AG20443 (cell line): ENCODE measurements at regions not wholly inside any gene's neighbourhood (a gene's known extent, or its start where the extent isn't known, plus 50 kb on each side); places are given as distances from the start of the nearest gene placed in this dataset.

Experiments
- DNase-seq: peaks from one replicate; pipeline ENCODE4 v3.0.0; 2012; ENCODE audit warnings: low spot score, mixed read lengths

DNA sequence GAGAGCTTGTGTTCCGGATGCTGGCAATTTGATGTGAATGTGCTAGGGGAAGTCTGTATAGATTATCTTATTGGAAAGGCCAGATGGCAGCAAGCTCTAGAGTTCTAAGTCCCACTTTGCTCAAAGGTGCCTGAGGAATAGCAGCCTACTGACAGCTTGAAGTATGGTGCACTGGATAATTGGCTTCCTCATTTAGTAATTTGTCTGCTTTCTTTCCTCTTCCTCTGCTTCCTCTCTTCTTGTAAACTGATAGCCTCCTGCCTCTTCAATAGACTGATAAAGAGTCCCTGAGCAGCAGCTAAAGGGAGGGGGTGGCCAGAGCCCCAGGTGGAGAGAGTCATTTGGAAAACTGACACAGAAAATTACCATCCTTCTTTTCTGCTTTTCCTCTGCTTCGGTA is 177.3 kb downstream of the FGF1 start:
- DNase-seq: no peak

DNA sequence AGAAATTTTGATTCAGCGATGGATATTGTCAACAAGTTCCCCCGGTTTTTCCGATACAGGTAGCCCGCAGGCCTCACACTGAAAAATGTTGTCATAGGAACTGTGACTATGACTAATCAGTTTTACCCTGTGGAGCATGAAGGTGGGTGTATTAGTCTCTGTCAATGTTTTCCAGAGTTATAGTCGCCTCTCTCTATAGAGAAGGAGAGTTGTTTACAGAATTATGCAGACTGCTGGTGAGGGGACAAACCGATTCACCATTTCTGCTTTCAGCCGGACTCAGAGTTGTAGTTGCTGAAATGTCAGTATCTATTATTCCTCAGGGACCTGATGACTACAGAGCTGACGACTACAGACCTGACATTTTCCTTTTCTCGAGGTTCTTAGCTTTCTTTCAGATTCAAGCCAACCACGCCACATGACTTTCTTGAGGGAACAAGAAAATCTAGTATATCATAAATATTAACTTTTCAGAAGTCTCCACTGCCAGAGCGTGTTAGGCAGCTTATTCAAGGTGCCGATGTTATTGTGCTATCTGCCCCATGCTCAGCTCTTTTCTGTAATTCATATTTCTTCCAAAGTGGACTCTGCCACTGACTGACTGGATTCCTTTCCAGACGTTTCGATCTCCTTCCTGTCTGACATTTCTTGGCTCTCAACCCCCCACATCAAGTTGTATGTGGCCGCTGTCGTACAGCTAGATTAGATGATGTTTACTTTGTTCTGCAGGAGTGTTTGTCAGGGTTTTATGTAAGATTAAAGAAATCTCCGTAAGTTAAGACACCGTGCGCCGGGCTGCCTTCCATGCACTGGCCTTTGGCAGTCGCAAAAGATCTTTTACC is 178.1 kb downstream of the FGF1 start:
- no peak for DNase-seq

- DNase-seq: no peak
These were observed 179.1 kb downstream of the FGF1 start for GRCh38 chr5:142506756-142507155.

DNA sequence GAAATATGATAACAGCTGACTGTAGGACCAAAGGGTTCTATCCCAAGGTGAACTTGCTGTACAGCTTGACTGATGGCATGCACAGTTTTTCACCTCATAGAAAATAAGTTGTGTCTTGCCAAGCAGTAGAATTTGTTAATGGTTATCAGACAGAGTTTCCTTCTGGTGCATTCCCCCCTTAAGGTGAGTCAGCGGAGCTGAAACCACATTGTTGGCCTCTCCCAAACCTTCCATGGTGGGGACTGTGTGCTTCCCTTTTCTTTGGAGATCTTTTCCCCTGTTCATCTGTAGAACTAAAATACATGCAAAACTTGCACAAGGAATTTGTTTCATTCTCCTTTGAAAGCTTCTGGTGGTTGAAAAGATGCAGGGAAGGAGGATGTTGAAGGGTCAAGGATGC is 179.8 kb downstream of the FGF1 start:
- peak; percentile 33 for DNase-seq

- no peak for DNase-seq
These were observed 177.1 kb upstream of the SPRY4 start for GRCh38 chr5:142501890-142502289.

DNA sequence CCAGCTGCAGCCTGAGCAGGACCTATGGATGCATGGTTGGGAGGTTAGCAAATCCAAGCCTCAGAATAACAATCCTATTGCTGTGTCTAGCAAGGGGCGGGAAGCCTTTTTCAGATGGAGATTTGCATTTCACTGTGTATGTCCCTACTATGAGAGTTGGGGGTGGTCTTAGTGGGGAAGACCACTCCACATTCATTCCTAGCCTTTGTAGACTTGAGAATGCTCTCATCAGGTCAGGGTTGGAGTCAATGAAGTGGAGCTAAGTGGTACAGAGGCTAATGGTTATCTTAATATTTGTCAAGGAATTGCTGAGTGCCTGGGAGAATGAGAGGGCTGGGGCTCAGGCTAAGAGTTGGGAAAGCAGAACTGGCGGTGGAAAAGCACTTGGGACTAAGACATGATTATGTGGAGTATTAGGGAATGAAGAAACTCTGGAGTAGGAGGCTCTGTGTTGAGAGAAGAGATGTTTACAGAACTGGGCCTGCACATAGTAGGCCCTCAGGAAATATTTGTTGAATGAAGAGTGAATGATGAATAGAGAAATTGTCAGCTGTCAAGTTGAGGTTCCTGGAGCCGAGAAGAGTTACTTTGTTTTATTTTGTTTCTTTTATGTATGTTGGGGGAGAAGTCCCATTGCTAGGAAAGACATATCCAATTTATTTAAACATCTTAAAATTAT is 175.5 kb upstream of the SPRY4 start:
- DNase-seq: no peak

GRCh38 chr5:142499591-142500226 is 174.9 kb upstream of the SPRY4 start:
- no peak for DNase-seq

DNA sequence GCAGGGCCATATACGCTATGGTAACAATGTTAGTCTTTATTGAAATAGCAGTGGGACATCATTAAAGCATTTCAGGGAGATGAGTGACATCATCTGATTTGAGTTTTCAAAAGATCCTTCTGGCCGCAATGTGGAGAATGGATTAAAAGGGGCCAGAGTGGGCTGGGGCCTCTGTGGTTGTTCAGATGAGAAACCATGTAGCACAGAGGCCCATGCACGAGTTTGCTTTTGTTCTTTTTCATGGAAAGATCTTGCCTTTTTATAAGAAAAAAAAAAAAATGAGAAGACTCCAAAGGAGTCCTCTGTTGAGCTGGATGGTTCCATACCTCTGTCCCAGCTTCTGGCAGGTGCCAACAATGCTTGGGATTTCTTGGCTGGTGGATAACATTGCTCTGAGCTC is 173.5 kb upstream of the SPRY4 start:
- no peak for DNase-seq

DNA sequence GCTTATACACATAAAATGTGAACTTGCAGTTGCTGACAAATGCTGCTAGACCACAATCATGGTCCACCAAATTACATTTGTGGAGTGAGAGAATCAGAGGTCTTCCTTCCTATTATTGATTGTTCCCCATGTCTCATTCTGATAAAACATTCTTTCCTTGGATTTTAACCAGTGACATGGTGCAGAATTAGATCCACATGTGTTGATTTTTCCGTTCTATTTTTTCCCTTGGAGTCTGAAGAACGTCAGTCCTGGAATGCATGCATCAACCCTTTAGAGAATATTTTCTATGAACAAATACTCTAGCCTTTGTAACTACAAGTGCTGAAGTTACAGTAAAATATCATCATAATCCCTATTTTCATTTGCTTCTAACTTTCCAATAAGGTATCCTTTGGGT is 170.7 kb upstream of the SPRY4 start:
- peak; percentile 63 for DNase-seq

- no peak for DNase-seq
These were observed 169.2 kb upstream of the SPRY4 start for GRCh38 chr5:142493875-142494518.

DNA sequence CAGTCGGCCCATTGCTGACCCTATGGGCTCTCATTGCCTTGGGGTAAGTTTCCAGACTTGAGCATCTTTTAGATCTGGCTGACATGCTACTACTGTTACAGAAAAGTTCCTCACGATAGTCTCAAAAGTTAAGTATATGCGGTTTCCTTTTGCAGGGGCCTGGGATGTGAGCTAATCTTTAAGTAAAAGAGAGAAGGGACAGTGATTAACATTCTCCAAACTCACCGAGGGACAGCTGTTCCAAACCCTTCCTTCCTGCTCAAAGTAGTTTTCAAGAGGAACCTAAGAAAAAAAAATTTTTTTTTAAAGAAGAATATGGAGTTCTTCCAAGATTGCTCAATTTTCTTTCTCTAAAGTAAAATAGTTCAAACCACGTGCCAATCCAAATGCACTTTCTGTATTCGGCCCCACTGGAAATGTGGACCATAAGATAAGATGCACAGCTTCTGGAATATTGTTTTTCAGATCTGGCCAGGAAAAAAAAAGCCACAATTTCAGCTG is 168.0 kb upstream of the SPRY4 start:
- DNase-seq: peak; percentile 27

DNA sequence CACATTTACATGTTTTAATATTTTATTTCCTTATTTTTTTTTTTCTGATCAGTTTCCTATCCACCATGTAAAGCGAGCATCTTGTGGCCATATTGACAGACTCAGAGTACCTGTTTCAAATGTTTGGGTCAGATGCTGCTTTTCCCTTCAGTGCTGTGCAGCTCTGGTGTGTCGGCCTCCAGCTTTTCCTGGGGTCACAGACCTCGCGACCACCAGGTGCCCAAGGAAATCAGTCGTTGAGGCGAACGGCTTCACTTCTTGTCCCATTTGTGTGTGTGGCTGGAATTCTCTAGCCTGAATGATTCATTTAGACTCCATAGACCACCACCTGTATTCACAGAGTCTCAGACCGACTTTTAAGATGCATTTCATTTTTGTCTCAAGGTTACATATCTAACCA is 166.9 kb upstream of the SPRY4 start:
- DNase-seq: no peak

GRCh38 chr5:142491270-142491669 is 166.4 kb upstream of the SPRY4 start:
- no peak for DNase-seq

DNA sequence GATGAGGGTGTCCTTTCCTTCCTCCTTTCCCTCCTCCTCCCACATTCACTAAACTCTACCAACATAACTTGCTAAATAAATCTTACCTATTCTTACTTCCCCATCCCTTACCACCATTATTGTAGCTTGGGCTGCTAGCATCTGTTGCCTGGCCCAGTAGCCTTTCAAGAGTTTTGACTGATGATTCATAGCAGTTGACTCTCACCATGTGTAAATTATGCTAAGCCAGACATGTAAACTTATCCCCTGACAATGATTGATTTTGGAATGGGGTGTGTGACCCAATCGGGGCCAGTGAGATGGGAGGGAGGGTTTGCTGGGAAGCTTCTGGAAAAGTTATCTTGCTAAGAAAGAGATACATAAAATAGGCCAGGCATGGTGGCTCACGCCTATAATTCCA is 161.8 kb upstream of the SPRY4 start:
- DNase-seq: peak; percentile 33

- DNase-seq: no peak
These were observed 161.2 kb upstream of the SPRY4 start for GRCh38 chr5:142486020-142486419.

GRCh38 chr5:142484821-142485387 is 160.1 kb upstream of the SPRY4 start:
- no peak for DNase-seq

GRCh38 chr5:142482207-142482606 is 157.4 kb upstream of the SPRY4 start:
- no peak for DNase-seq

DNA sequence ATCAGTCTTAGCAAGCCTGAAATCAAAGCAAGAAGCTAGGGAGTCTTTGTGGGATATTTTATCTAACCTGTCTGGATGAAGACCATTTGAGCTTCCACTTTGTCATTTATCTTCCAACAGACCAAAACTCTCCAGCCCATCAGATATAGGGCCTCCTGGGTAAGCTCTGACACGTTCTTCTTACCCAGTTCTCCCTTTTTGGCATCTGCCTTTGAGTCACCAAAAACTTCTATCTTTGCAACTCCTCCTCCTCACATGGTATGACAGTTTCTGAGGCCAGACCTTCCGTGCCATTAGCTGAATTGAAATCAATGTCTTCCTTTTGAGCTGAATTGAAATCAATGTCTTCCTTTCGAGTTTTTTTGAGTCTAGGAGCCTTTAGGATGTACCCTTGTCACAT is 156.6 kb upstream of the SPRY4 start:
- DNase-seq: no peak

- DNase-seq: no peak
These were observed 155.2 kb upstream of the SPRY4 start for GRCh38 chr5:142479854-142480519.

GRCh38 chr5:142479150-142479549 is 154.3 kb upstream of the SPRY4 start:
- DNase-seq: no peak

GRCh38 chr5:142478113-142478512 is 153.3 kb upstream of the SPRY4 start:
- DNase-seq: no peak

- no peak for DNase-seq
These were observed 150.3 kb upstream of the SPRY4 start for GRCh38 chr5:142475102-142475513.
